NCI-H748 (cell line): ENCODE measurements at regions not wholly inside any gene's neighbourhood (a gene's known extent, or its start where the extent isn't known, plus 50 kb on each side); places are given as distances from the start of the nearest gene placed in this dataset.
"Not testable (repeated sequence)": the region's sequence is repeated elsewhere in the genome, so short reads cannot be mapped to it uniquely, and the experiment has no call there.

ENCODE experiments used
- DNase-seq: peaks from one replicate; lab custom pipeline; 2025; ENCODE audit not compliant: unreplicated experiment; lab: John Stamatoyannopoulos, UW

GRCh38 chr21:27564684-27565301 is 597.9 kb upstream of the ADAMTS5 start:
- peak; percentile 6 for DNase-seq

- DNase-seq: no peak
Observed at GRCh38 chr21:27562303-27562702, 595.4 kb upstream of the ADAMTS5 start.

- DNase-seq: no peak
Observed at GRCh38 chr21:27561116-27561515, 594.2 kb upstream of the ADAMTS5 start.

GRCh38 chr21:27557356-27557755 is 590.5 kb upstream of the ADAMTS5 start:
- DNase-seq: no peak

- no peak for DNase-seq
Observed at GRCh38 chr21:27555996-27556395, 589.1 kb upstream of the ADAMTS5 start.

- no peak for DNase-seq
Observed at GRCh38 chr21:27550287-27550686, 583.4 kb upstream of the ADAMTS5 start.

- no peak for DNase-seq
Observed at GRCh38 chr21:27548486-27548885, 581.6 kb upstream of the ADAMTS5 start.

- DNase-seq: no peak
Observed at GRCh38 chr21:27545754-27546349, 579.0 kb upstream of the ADAMTS5 start.

GRCh38 chr21:27542126-27542525 is 575.2 kb upstream of the ADAMTS5 start:
- not testable (repeated sequence) for DNase-seq

- DNase-seq: no peak
Observed at GRCh38 chr21:27536319-27536718, 569.4 kb upstream of the ADAMTS5 start.

- DNase-seq: no peak
Observed at GRCh38 chr21:27535188-27535587, 568.3 kb upstream of the ADAMTS5 start.

GRCh38 chr21:27534206-27534605 is 567.3 kb upstream of the ADAMTS5 start:
- DNase-seq: no peak

GRCh38 chr21:27532076-27532475 is 565.2 kb upstream of the ADAMTS5 start:
- no peak for DNase-seq

- DNase-seq: no peak
Observed at GRCh38 chr21:27528697-27529096, 561.8 kb upstream of the ADAMTS5 start.

- DNase-seq: no peak
Observed at GRCh38 chr21:27526451-27526850, 559.6 kb upstream of the ADAMTS5 start.

GRCh38 chr21:27525780-27526179 is 558.9 kb upstream of the ADAMTS5 start:
- DNase-seq: no peak

- DNase-seq: no peak
Observed at GRCh38 chr21:27519361-27519760, 552.5 kb upstream of the ADAMTS5 start.

- not testable (repeated sequence) for DNase-seq
Observed at GRCh38 chr21:27517177-27517576, 550.3 kb upstream of the ADAMTS5 start.

GRCh38 chr21:27515676-27516075 is 548.8 kb upstream of the ADAMTS5 start:
- no peak for DNase-seq

- no peak for DNase-seq
Observed at GRCh38 chr21:27513825-27514224, 546.9 kb upstream of the ADAMTS5 start.

GRCh38 chr21:27513016-27513415 is 546.1 kb upstream of the ADAMTS5 start:
- no peak for DNase-seq

- DNase-seq: no peak
Observed at GRCh38 chr21:27511233-27511632, 544.3 kb upstream of the ADAMTS5 start.

GRCh38 chr21:27507695-27508094 is 540.8 kb upstream of the ADAMTS5 start:
- no peak for DNase-seq
